Nucleus accumbens (tissue), 56 donors: ENCODE measurements at regions not wholly inside any gene's neighbourhood (a gene's known extent, or its start where the extent isn't known, plus 50 kb on each side); places are given as distances from the start of the nearest gene placed in this dataset.

ENCODE experiments used
- DNase-seq, 56 donors: peaks; one replicate each; lab custom pipeline; 2025; lab: John Stamatoyannopoulos, UW

DNA sequence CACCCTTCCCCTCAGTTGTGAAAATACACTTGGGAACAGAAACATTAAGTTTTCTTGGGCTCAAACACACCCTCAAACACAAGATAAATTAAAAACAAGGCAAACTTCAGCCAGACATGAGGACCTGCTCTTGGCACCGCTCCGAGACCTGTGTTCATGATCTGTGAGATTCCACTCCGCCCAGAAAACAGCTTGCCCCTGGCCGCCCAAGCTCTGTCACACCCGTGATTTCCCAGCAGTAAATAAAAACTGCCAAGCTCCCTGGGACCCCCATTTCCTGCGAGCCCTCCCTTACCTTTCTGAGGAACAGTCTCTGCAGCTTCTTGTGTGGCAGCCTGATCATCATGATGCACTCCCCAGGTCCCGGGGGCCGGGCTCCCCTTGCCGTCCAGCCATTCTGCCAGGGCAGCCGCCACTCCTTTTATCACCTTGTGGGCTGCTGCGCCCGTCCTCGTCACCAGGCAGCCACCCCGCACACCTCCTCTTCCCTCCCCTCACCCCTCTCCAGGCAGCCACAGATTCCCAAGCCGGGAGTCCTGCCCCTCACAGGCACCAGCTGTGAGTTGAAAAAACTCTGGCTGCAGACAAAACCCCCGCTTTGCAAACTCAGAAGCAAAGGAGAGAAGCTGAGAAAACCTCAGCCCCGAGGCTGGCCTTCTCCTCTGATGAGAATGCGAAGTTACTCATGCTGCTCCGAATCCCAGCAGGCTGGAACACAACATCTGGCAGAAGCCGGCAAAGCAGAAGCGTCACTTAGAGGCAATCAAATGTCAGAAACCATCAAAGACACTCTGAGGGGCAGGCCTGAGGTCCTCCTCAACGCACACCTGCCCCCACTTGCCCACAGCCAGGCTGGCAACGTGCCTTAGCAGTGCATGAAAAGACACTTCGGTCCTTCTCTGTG, 130.4 kb upstream of the RPS6KA2 start:
- DNase-seq: no peak

GRCh38 chr6:166754218-166755030, 127.4 kb upstream of the RPS6KA2 start:
- no peak for DNase-seq

DNA sequence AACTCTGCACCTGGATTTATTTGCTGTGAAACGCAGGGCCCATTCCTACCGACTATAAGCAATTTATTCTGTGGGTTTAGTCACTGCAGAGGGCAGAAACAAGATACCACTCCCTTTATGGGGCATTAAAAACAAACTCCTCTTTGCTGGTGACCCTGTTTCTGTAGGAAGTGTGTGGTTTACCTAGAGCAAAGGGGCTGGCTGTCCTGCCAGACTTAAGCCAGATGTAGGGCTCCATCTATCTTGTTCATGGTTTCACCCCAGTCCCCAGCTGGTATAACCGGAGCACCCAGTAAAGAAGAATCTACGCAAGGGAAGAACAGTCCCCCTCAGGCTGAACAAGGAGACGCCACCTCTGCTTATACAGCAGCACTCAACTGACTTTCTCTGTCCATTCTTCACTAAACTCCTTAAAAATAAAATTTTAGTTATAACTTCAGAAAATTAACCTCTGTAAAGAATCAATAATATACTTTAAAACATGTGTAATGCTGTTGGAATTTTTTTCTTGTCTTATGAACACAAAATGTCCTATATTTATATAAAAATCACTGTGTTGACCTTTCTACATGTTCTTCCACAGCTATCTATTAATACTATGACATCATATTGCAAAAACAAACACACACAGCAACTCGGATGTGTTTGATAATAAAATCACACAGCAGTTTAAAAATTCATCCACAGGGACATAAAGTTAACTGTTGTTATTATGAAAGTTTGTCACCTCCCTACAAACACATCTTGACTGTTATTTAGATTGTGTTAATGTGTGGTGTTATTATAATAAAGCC, 126.1 kb upstream of the RPS6KA2 start:
- no peak for DNase-seq

DNA sequence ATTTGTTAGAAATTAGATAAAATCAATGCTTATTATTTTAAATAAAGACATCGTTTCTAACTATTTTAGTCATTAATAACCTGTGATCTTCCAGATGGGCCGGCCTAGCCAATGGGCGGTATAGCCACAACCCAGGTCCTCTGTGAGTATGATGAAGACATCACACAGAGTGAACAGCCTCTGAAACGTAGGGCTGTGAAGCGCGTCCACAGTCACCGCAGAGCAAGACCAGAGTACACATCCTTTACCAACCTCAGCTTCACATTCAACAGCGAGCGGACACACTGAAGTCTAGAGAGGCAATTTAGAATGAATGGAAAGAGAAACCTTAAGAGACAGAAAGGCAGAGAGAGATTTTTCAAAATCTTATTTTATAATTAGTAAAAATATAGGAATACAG, 125.0 kb upstream of the RPS6KA2 start:
- no peak for DNase-seq

DNA sequence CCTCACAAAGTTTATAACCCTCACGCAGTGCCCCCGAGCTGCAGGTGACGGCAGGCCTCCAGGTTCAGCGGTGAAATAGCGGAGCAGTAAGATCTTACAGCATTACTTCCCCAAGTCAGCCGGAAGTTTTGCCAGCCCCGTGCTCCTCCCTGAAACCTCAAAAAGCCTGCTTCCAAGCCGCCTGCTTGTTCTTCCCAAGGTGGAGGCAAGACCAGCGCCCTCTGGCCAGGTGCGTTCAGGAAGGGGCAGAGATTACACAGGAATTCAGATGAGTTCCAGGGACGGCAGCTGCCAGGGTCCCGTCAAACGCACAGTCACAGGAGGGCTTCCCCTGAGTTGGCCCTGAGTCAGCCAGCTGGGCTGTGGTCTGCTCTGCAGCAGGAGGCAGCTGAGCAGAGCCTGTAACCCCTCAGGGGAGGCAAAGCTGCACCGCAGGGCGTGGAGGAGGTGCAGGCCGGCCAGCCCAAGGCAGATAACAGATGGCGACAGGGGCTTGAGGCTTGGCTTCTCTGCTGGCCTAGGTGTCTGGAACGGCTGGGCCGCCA, 124.1 kb upstream of the RPS6KA2 start:
- no peak for DNase-seq

DNA sequence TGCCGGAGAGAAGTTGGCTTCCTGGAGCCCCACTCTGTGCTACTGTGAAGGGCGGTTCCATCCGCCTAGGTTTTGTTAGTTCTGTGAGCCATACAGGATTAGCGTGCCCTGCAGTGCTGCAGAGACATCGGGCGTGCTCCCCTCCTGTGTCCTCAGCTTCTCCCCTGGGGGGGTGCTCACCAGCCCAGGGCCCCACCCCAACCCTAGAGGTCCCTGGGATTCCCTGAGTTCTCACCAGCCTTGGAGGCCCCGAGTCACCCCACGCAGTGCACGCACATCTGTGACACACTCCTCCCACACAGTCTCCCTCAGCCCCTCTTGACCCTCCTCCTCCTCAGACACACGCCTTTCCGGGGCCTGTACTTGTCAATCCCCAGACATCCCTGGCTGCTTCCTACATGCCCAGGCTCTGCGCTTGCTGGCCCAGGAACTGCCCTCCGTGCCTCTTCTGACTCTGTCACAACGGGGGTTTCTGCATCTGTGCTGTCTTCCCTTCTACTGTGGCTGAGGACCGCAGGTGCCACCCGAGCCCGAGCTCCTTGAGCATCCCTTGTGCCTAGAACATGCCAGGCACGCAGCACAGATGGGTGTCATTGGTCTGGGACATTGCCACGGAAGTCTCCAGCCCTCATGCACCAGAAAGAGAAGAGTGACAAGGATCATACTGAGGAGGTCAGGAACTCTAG, 123.2 kb upstream of the RPS6KA2 start:
- DNase-seq: no peak

DNA sequence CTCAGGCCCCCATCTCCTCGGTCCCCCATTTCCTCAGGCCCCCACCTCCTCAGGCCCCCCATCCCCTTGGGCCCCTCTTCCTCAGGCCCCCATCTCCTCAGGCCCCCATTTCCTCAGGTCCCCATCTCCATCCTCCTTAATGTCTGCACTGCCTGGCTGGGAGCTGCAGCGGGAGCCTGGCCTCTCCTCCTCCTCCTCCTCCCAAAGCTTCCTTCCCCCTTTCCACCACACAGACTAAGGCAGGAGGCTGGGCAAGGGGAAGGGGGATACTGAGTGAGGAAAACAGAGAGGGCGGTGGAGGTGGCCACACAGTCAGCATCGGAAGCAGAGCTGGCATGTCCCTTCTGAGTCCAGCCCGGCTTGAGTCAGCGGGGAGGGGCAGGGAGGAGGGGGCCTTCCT, 122.6 kb upstream of the RPS6KA2 start:
- no peak for DNase-seq

GRCh38 chr6:166747644-166748595, 120.9 kb upstream of the RPS6KA2 start:
- no peak for DNase-seq

DNA sequence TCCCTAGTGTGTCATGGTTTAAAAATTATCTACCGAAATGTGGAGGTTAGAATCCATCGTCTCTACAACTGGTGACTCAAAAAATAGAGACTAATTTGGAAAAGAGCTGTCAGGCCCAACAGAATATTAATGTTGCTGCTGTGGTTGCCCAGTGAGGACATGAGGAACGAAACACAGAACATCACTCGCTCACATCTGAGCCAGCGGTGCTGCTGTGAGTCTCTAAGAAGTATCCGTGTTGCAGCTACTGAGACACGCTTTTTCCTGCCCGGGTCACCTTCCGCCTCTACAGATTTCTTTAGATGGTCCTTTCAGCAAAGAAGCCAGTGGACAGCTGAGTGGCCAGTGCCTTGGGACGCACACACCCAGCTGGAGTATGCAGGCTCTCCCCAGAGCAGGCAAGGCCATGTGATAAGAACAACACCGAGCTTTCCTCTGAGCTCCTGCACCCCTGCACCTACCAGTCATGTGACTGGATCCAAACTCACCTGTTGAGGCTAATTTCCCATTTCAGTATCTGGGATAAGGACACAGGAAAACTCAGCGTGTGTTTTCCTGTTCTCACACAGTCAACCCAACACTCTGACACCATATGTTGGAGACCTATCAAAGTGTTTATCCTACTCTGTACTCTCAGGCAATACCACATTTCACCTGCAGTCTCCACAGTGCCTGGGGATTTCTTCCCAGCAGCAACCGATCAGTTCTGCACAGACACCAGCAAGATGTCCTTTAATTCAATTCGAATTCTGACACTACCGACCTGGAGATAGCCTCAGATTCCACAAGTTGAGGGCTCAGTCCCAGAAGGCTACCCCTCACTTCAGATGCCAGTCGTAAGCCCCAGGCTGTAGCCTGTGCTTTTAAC, 119.0 kb upstream of the RPS6KA2 start:
- no peak for DNase-seq

- no peak for DNase-seq
Measured at GRCh38 chr6:166744223-166745134, 117.4 kb upstream of the RPS6KA2 start.

DNA sequence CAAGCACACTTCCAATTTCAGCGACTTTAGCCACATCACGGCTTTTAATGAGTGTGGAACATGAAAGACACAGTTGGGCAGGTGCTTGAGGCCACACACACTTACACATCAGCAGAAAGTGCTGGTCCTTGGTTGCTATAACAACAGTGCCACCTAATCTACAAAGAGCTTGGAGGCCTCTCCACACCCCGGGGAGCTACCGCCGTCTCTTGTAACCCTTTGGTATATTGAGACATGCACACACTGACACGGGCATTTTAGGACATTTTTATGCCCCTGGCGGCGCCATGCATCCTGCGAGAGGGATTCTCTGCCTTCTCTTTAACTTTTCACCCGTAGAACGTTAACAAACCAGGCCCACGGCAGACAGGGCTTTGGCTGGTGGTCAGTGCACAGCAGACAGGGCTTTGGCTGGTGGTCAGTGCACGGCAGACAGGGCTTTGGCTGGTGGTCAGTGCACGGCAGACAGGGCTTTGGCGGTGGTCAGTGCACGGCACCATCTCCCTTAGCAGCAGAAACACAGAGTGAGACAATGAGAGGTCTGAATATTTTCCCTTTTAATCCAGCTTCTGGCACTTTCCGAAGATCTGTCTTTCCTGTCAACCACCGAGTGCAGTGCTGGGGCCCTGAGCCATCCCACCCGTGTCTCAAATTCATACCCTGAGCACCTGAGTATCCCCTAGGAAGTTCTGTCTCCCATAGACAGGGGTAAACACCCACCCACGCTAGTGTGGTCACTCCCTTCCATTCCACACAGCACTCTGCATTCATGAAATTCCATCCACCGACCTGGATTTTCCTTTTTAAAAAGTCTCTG, 116.6 kb upstream of the RPS6KA2 start:
- peak in 1 of 56 donors; percentile 8 for DNase-seq

DNA sequence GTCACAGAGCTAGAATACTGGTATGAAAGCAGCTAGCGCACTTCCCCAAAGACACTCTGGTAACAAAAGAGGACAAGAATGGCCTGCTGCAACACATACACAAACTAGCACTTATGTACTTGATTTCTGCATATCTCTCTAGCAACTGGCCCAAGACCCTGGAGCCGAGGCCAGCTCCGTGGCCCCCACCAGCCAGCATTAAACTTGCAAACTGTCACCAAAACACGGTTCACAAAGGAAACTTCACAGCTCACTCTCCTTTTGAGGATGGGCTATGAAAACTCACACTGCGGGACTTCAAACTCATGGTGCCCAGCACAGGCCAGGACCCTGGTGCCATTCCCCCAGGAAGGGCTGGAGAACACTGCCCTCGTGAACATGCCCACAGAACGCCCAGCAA, 115.9 kb upstream of the RPS6KA2 start:
- DNase-seq: no peak

DNA sequence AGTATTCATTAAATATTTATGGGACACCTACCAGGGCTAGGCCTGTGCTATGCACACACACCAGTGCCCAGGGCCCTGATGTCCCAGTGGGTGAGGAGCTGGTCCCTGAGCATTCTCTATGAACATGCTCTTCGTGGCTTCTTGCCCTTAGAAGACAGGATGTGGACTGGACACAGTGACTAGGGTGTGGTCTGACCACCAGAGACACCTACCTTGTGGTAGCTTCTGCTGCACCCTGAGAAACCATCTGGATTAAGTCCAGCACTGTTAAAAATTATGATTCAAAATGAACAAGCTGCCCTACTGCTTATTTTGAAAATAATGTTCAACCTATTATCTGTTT, 112.9 kb upstream of the RPS6KA2 start:
- DNase-seq: no peak

DNA sequence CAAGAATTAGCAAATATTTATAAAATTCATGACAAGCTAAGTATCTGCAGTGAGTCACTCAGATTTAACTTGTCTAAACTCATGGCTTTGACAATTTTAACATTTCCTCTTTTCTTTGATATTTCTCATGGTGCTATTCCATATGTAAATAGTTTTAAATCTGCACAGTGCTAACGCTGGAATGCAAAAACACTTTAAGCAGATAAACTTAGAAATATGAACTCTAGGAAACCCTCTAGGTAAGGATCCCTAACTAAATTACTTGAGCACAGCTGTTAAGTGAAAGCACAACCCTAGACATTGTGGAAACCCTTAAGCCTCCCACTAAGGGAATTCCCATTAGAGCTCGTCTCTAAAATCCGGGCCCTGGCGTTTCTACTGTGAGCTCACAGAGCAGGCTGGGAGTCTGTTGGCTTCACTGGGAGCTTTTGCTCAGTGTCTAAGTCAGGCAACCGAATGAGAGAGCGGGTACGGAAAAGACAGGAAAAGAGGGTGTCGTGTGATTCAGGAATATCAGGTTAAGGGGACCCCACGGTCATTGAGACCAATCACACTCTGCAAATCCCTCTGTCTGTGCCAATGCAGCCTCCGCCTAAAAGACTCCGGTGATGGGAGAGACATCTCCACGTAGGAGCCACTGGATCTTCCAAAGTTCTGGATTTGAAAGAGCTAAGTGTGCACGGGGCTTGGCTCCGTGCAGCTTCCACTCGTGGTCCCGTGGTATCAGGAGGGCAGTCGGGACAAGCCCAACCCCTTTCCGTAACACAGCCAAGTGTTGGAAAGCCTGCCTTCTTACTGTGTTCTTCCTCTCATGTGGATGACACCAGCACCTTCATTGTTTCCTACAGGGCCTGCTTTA, 112.3 kb upstream of the RPS6KA2 start:
- no peak for DNase-seq
